ENCODE measurements at regions not wholly inside any gene's neighbourhood (a gene's known extent, or its start where the extent isn't known, plus 50 kb on each side); places are given as distances from the start of the nearest gene placed in this dataset.
"Not testable (repeated sequence)": the region's sequence is repeated elsewhere in the genome, so short reads cannot be mapped to it uniquely, and the experiment has no call there.

GRCh38 chr3:102036017-102036416, 186.7 kb downstream of the NFKBIZ start:
- no peak for DNase-seq (ENCODE audit: low read depth)
- Histone ChIP-seq H3K27me3 (ENCODE audit: control insufficient read depth, insufficient read depth, low read length) (no peaks in the 10 kb centered on the region), H3K36me3 (ENCODE audit: control insufficient read depth, insufficient read depth, low read length) (no peaks in the 10 kb centered on the region), H3K4me3 (ENCODE audit: low read depth, low read length) (no peak overlapping the region)
- TF ChIP-seq, protein P1, sequence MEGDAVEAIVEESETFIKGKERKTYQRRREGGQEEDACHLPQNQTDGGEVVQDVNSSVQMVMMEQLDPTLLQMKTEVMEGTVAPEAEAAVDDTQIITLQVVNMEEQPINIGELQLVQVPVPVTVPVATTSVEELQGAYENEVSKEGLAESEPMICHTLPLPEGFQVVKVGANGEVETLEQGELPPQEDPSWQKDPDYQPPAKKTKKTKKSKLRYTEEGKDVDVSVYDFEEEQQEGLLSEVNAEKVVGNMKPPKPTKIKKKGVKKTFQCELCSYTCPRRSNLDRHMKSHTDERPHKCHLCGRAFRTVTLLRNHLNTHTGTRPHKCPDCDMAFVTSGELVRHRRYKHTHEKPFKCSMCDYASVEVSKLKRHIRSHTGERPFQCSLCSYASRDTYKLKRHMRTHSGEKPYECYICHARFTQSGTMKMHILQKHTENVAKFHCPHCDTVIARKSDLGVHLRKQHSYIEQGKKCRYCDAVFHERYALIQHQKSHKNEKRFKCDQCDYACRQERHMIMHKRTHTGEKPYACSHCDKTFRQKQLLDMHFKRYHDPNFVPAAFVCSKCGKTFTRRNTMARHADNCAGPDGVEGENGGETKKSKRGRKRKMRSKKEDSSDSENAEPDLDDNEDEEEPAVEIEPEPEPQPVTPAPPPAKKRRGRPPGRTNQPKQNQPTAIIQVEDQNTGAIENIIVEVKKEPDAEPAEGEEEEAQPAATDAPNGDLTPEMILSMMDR (IDR thresholded peaks at IDR 0.05; ENCODE audit: insufficient read depth, low read length, severe bottlenecking) = no peak
- no peak for FAIRE-seq

GRCh38 chr3:102036472-102036871, 187.2 kb downstream of the NFKBIZ start:
- Histone ChIP-seq H3K36me3 (ENCODE audit: control insufficient read depth, insufficient read depth, low read length) (no peaks in the 10 kb centered on the region), H3K27me3 (ENCODE audit: control insufficient read depth, insufficient read depth, low read length) (no peaks in the 10 kb centered on the region), H3K4me3 (ENCODE audit: low read depth, low read length) (no peak overlapping the region)
- FAIRE-seq = no peak
- DNase-seq (ENCODE audit: low read depth) = no peak
- TF ChIP-seq, protein P1 (IDR thresholded peaks at IDR 0.05; ENCODE audit: insufficient read depth, low read length, severe bottlenecking) = no peak

DNA sequence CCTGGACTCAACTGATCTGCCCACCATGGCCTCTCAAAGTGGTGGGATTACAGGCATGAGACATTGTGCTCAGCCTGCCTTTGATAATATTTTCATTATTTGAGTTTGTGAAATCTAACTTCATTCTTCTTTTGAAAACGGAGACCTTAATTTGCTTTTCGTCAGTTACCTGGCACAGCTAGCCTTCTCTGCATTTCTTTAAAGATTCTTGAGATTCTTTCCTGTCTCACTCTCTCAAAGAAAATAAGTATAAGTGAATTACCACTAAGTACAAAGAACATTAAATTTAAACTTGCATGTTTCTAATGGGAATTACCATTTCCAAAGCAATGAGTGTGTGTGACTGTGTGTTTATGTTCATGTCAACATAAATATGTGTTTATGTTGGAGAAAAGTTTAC, 187.9 kb downstream of the NFKBIZ start:
- no peak for DNase-seq (ENCODE audit: low read depth)
- Histone ChIP-seq H3K27me3 (ENCODE audit: control insufficient read depth, insufficient read depth, low read length) (no peaks in the 10 kb centered on the region), H3K36me3 (ENCODE audit: control insufficient read depth, insufficient read depth, low read length) (no peaks in the 10 kb centered on the region), H3K4me3 (ENCODE audit: low read depth, low read length) (no peak overlapping the region)
- no peak for FAIRE-seq
- TF ChIP-seq, protein P1 (IDR thresholded peaks at IDR 0.05; ENCODE audit: insufficient read depth, low read length, severe bottlenecking) = no peak

- no peak for DNase-seq (ENCODE audit: low read depth)
- Histone ChIP-seq H3K4me3 (ENCODE audit: low read depth, low read length) (no peak overlapping the region), H3K36me3 (ENCODE audit: control insufficient read depth, insufficient read depth, low read length) (no peaks in the 10 kb centered on the region), H3K27me3 (ENCODE audit: control insufficient read depth, insufficient read depth, low read length) (no peaks in the 10 kb centered on the region)
- FAIRE-seq = no peak
- TF ChIP-seq, protein P1 (IDR thresholded peaks at IDR 0.05; ENCODE audit: insufficient read depth, low read length, severe bottlenecking) = no peak
Measured at GRCh38 chr3:102037791-102038190, 188.5 kb downstream of the NFKBIZ start.

GRCh38 chr3:102038477-102039142, 189.3 kb downstream of the NFKBIZ start:
- Histone ChIP-seq H3K4me3 (ENCODE audit: low read depth, low read length) (no peak overlapping the region), H3K36me3 (ENCODE audit: control insufficient read depth, insufficient read depth, low read length) (no peaks in the 10 kb centered on the region), H3K27me3 (ENCODE audit: control insufficient read depth, insufficient read depth, low read length) (no peaks in the 10 kb centered on the region)
- TF ChIP-seq, protein P1 (IDR thresholded peaks at IDR 0.05; ENCODE audit: insufficient read depth, low read length, severe bottlenecking) = no peak
- DNase-seq (ENCODE audit: low read depth) (no peak), FAIRE-seq (peak; percentile 91)

- not testable (repeated sequence) for FAIRE-seq; H3K27me3 ChIP-seq (ENCODE audit: control insufficient read depth, insufficient read depth, low read length)
Measured at GRCh38 chr3:102040144-102040543, 190.8 kb downstream of the NFKBIZ start.

More at GRCh38 chr3:102040144-102040543, 190.8 kb downstream of the NFKBIZ start:
- H3K4me3 ChIP-seq (ENCODE audit: low read depth, low read length); H3K36me3 ChIP-seq (ENCODE audit: control insufficient read depth, insufficient read depth, low read length); DNase-seq (ENCODE audit: low read depth): not testable (repeated sequence)
